K562 (cell line): ENCODE measurements at regions not wholly inside any gene's neighbourhood (a gene's known extent, or its start where the extent isn't known, plus 50 kb on each side); places are given as distances from the start of the nearest gene placed in this dataset.

Experiments
- ATAC-seq: fragments of 200-7000 bp; cut with Tn5 transposase; 3 replicates; pipeline ENCODE4 v1.9.1; 2020; ENCODE audit warnings: moderate library complexity
- BruUV-seq: library from RNA; stranded (reverse); fragments of 400-500 nt; replicated peaks from 2 replicates; lab custom pipeline; 2021; lab: Mats Ljungman, UMichigan
- CTCF ChIA-PET: fragments of 300-600 bp; formaldehyde crosslinking; extraction: SDS; loops from one replicate; lab custom pipeline; 2021; ENCODE audit warnings: low intra/inter-chr PET ratio; lab: Yijun Ruan, JAX
- POLR2A ChIA-PET: fragments of 300-600, 350-650 bp; sonication (Branson Sonifier 250); formaldehyde crosslinking; extraction: SDS; loops from one replicate; lab custom pipeline; 2021; ENCODE audit warnings: antibody characterized with exemption, inconsistent platforms; lab: Yijun Ruan, JAX
- DNase-seq, 4 experiments: peaks; one replicate each; pipeline versions ENCODE4 v3.0.0 to v3.0.0-alpha.2; 2011 to 2018; ENCODE audit warnings: low spot score in 3 of 4, mixed read lengths in 3 of 4; ENCODE audit errors: extremely low read depth in 1 of 4
- FAIRE-seq: peaks from 2 replicates; lab custom pipeline; 2011; peaks lifted over from hg19 to GRCh38; lab: Jason Lieb, UNC
- H2AFZ ChIP-seq: 2 replicates; pipeline ENCODE4 v1.6.0; 2011; ENCODE audit warnings: low read depth, low read length, control low read depth, inconsistent platforms
- H3K27ac ChIP-seq: fragments of 200-600 bp; 3 replicates; pipeline ENCODE4 v1.8.0; 2011; ENCODE audit warnings: low read depth, mild to moderate bottlenecking, control low read depth, inconsistent platforms, low read length, moderate library complexity, mixed read lengths; ENCODE audit errors: extremely low read depth
- H3K27me3 ChIP-seq, 2 experiments: fragments of 300-600 bp in 1 of 2; 2 replicates in 1 of 2; 3 replicates in 1 of 2; pipeline versions ENCODE4 v1.6.0 to v1.8.0; 2011; ENCODE audit warnings: inconsistent platforms in 2 of 2, low read length in 2 of 2, mild to moderate bottlenecking in 1 of 2, mixed read lengths in 1 of 2, moderate library complexity in 1 of 2; ENCODE audit not compliant: control insufficient read depth in 2 of 2, insufficient read depth in 2 of 2
- H3K36me3 ChIP-seq: fragments of 300-600 bp; 3 replicates; pipeline ENCODE4 v1.8.0; 2011; ENCODE audit warnings: mild to moderate bottlenecking, low read length, inconsistent platforms; ENCODE audit not compliant: control insufficient read depth, insufficient read depth
- H3K4me1 ChIP-seq, 2 experiments: fragments of 200-600 bp in 1 of 2; replicated peaks in 1 of 2; 2 replicates in 1 of 2; 3 replicates in 1 of 2; pipeline versions ENCODE4 v1.5.1 to v1.8.0; 2011; ENCODE audit warnings: inconsistent platforms in 2 of 2, low read length in 2 of 2, mild to moderate bottlenecking in 1 of 2, mixed read lengths in 1 of 2, moderate library complexity in 1 of 2; ENCODE audit not compliant: control insufficient read depth in 2 of 2, insufficient read depth in 2 of 2
- H3K4me2 ChIP-seq: 2 replicates; pipeline ENCODE4 v1.6.1; 2011; ENCODE audit warnings: low read length, control low read depth, inconsistent platforms, mixed read lengths; ENCODE audit not compliant: insufficient read depth
- H3K4me3 ChIP-seq: fragments of 200-600 bp; sonication (generic), shearing (Covaris generic); 2 replicates; pipeline ENCODE4 v1.5.1; 2016; ENCODE audit warnings: control low read depth, inconsistent platforms
- H3K79me2 ChIP-seq: fragments of 200-600 bp; 3 replicates; pipeline ENCODE4 v1.8.0; 2011; ENCODE audit warnings: low read length, inconsistent platforms; ENCODE audit not compliant: control insufficient read depth, insufficient read depth
- H3K9ac ChIP-seq, 2 experiments: 2 replicates each; pipeline versions ENCODE4 v1.6.0 to v1.6.1; 2011; ENCODE audit warnings: low read depth in 2 of 2, low read length in 2 of 2, control low read depth in 1 of 2, inconsistent platforms in 1 of 2, mild to moderate bottlenecking in 1 of 2, mixed read lengths in 1 of 2; ENCODE audit not compliant: insufficient read depth in 1 of 2
- H3K9me1 ChIP-seq: one replicate; pipeline ENCODE4 v1.6.0; 2011; ENCODE audit warnings: inconsistent platforms, mild to moderate bottlenecking, low read length, moderate library complexity; ENCODE audit not compliant: control insufficient read depth, insufficient read depth
- H3K9me3 ChIP-seq: replicated peaks from 2 replicates; pipeline ENCODE4 v1.5.1; 2011; ENCODE audit warnings: low read depth, low read length, inconsistent platforms; ENCODE audit not compliant: control insufficient read depth, insufficient read depth
- H4K20me1 ChIP-seq: replicated peaks from 2 replicates; pipeline ENCODE4 v1.6.1; 2011; ENCODE audit warnings: low read length, inconsistent platforms, mixed read lengths; ENCODE audit not compliant: control insufficient read depth, insufficient read depth
- RAD21 ChIP-seq, 2 experiments: fragments of 250-450 bp in 1 of 2; fragments of 450-650 bp in 1 of 2; sonication (Bioruptor Pico) in 1 of 2; formaldehyde crosslinking in 1 of 2; IDR thresholded peaks in 1 of 2; conservative IDR thresholded peaks in 1 of 2; 2 replicates each; pipeline versions ENCODE4 v1.4.0 to v1.8.0; 2020 to 2022; ENCODE audit warnings: mild to moderate bottlenecking in 2 of 2, moderate library complexity in 1 of 2
- SMC3 ChIP-seq: conservative IDR thresholded peaks from 2 replicates; pipeline ENCODE4 v1.6.1; 2011; ENCODE audit warnings: low read depth, low read length, improper control_type of control experiment; ENCODE audit not compliant: insufficient read depth
- TAF7 ChIP-seq: fragments of 450-650 bp; IDR thresholded peaks from 2 replicates; pipeline ENCODE4 v1.6.1; 2016; ENCODE audit warnings: missing genetic modification characterization, missing compliant biosample characterization
- whole genome bisulfite sequencing: fragments of 100-300 bp; shearing (Covaris generic); methylation state at CpG from one replicate; pipeline ENCODE4 v1.1.6; 2016; ENCODE audit warnings: low coverage, mixed read lengths; ENCODE audit not compliant: insufficient coverage; ENCODE audit errors: missing lambda C conversion rate; 5-methylcytosine and 5-hydroxymethylcytosine counted together
- in situ Hi-C: fragments of 300-500 bp; cut with MboI; formaldehyde crosslinking; loops from 4 replicates; pipeline ENCODE4 v1.15.0; 2018; ENCODE audit warnings: inconsistent platforms, mixed read lengths
- intact Hi-C: fragments of 100-400 bp; cut with micrococcal nuclease; formaldehyde crosslinking; loops from 2 replicates; pipeline ENCODE4 v1.14.2; 2022
- TF ChIP-seq, protein P1 (sequence below), 3 experiments: IDR thresholded peaks in 2 of 3; conservative IDR thresholded peaks in 1 of 3; 2 replicates each; pipeline ENCODE4 v1.5.1; 2011 to 2012; ENCODE audit warnings: low read length in 3 of 3, mild to moderate bottlenecking in 3 of 3, control low read depth in 2 of 3, improper control_type of control experiment in 1 of 3, inconsistent platforms in 1 of 3, low read depth in 1 of 3, mixed read lengths in 1 of 3, moderate library complexity in 1 of 3; ENCODE audit not compliant: insufficient read depth in 2 of 3

- 0 out of 2 replicates have a peak, but pooled peaks have one; percentile 28 for TF ChIP-seq SMC3
- no peak for TF ChIP-seq TAF7 (tag)
- 0 out of 4 replicates have a peak, but pooled peaks of 1 of the 2 experiments have one; percentile 19 for TF ChIP-seq RAD21 (CRISPR knock-in tag; conservative IDR thresholded peaks at IDR 0.05 in 1 of 2, IDR thresholded peaks at IDR 0.05 in 1 of 2)
- TF ChIP-seq, protein P1, sequence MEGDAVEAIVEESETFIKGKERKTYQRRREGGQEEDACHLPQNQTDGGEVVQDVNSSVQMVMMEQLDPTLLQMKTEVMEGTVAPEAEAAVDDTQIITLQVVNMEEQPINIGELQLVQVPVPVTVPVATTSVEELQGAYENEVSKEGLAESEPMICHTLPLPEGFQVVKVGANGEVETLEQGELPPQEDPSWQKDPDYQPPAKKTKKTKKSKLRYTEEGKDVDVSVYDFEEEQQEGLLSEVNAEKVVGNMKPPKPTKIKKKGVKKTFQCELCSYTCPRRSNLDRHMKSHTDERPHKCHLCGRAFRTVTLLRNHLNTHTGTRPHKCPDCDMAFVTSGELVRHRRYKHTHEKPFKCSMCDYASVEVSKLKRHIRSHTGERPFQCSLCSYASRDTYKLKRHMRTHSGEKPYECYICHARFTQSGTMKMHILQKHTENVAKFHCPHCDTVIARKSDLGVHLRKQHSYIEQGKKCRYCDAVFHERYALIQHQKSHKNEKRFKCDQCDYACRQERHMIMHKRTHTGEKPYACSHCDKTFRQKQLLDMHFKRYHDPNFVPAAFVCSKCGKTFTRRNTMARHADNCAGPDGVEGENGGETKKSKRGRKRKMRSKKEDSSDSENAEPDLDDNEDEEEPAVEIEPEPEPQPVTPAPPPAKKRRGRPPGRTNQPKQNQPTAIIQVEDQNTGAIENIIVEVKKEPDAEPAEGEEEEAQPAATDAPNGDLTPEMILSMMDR (IDR thresholded peaks at IDR 0.05 in 2 of 3, conservative IDR thresholded peaks at IDR 0.05 in 1 of 3; ENCODE audit: insufficient read depth in 2 of 3, low read depth in 1 of 3, low read length in 3 of 3): peak; percentile 53 to 57 (median 56)
- ATAC-seq (peak; percentile 93), DNase-seq (peak; percentile 21 to 36 (median 26)), FAIRE-seq (peak; percentile 11)
- Histone ChIP-seq H3K9me3 (no peaks in the 10 kb centered on the region), H3K36me3 (no peaks in the 10 kb centered on the region), H3K27ac (no peak overlapping the region), H3K4me2 (no peak overlapping the region), H4K20me1 (no peaks in the 10 kb centered on the region), H3K27me3 (no peaks in the 10 kb centered on the region), H3K9me1 (no peaks in the 10 kb centered on the region), H3K79me2 (no peaks in the 10 kb centered on the region), H3K4me3 (no peak overlapping the region), H3K4me1 (no peaks in the 10 kb centered on the region), H3K9ac (no peak overlapping the region), H2AFZ (no peak overlapping the region)
- no TSS peak for BruUV-seq
- ChIA-PET POLR2A (no interaction called here), CTCF (no interaction called here)
- intact Hi-C loops: no loop called here
- in situ Hi-C loops: no loop called here
- WGBS: 7% methylated on average over 3 of the region's 3 CpGs
Measured at GRCh38 chr20:5402903-5403531, 86.3 kb upstream of the PROKR2 start.
